Thoracic aorta (tissue), 2 donors: ENCODE measurements at regions not wholly inside any gene's neighbourhood (a gene's known extent, or its start where the extent isn't known, plus 50 kb on each side); places are given as distances from the start of the nearest gene placed in this dataset.

Experiments
- ATAC-seq: fragments of 150-250 bp; one replicate; pipeline ENCODE4 v1.8.0; 2017; ENCODE audit warnings: low read depth; ENCODE audit not compliant: insufficient number of reproducible peaks, low FRiP score
- DNase-seq: peaks from one replicate; pipeline ENCODE4 v3.0.0-alpha.2; 2020; ENCODE audit warnings: low spot score
- H3K27ac ChIP-seq, 2 donors: fragments of 200-600 bp; sonication (generic); 1 replicate in 1 of 2; 2 replicates in 1 of 2; pipeline ENCODE4 v1.5.1; 2016; ENCODE audit warnings: mild to moderate bottlenecking in 2 of 2, moderate library complexity in 2 of 2
- H3K27me3 ChIP-seq: fragments of 200-600 bp; sonication (generic); replicated peaks from 2 replicates; pipeline ENCODE4 v1.6.0; 2016; ENCODE audit warnings: mild to moderate bottlenecking; ENCODE audit not compliant: insufficient read depth
- H3K36me3 ChIP-seq: fragments of 200-600 bp; sonication (generic); one replicate; pipeline ENCODE4 v1.5.1; 2016
- H3K4me1 ChIP-seq, 2 donors: fragments of 200-600 bp; sonication (generic); 1 replicate in 1 of 2; 2 replicates in 1 of 2; pipeline versions ENCODE4 v1.5.1 to v1.6.0; 2016; ENCODE audit warnings: low read depth in 2 of 2, mild to moderate bottlenecking in 1 of 2; ENCODE audit not compliant: control insufficient read depth in 1 of 2
- H3K4me3 ChIP-seq: fragments of 200-600 bp; sonication (generic); 2 replicates; pipeline ENCODE4 v1.5.1; 2016; ENCODE audit warnings: mild to moderate bottlenecking
- H3K9me3 ChIP-seq: fragments of 200-600 bp; sonication (generic); 2 replicates; pipeline ENCODE4 v1.5.1; 2016
- TF ChIP-seq, protein P1 (sequence below): fragments of 200-600 bp; sonication (generic); IDR thresholded peaks from one replicate; pipeline ENCODE4 v1.5.1; 2019; ENCODE audit warnings: antibody characterized with exemption

DNA sequence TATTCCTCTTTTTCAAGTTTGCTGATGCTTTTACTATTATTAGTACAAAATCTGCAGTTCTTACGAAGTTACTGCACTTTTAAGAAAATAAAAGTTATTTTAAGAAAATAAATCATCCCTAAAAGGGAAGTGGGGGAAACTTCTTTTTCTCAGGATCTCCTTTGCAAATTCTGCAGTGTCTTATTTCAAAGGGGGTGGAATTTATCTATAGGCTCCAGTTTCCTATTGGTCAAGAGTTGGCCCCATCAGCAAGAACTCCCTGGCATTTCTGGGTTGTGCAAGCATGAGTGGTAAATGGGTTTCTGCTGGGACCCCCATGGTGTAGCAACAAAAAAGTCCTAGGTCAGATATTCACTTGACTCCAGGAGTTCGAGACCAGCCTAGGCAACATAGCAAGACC lies 136.3 kb upstream of the PRDM1 start:
- H3K36me3 ChIP-seq: no peaks in the 10 kb centered on the region
- TF ChIP-seq, protein P1, sequence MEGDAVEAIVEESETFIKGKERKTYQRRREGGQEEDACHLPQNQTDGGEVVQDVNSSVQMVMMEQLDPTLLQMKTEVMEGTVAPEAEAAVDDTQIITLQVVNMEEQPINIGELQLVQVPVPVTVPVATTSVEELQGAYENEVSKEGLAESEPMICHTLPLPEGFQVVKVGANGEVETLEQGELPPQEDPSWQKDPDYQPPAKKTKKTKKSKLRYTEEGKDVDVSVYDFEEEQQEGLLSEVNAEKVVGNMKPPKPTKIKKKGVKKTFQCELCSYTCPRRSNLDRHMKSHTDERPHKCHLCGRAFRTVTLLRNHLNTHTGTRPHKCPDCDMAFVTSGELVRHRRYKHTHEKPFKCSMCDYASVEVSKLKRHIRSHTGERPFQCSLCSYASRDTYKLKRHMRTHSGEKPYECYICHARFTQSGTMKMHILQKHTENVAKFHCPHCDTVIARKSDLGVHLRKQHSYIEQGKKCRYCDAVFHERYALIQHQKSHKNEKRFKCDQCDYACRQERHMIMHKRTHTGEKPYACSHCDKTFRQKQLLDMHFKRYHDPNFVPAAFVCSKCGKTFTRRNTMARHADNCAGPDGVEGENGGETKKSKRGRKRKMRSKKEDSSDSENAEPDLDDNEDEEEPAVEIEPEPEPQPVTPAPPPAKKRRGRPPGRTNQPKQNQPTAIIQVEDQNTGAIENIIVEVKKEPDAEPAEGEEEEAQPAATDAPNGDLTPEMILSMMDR: no peak
- ATAC-seq (no peak), DNase-seq (no peak)
- no peaks in the 10 kb centered on the region for H3K27me3 ChIP-seq
- H3K9me3 ChIP-seq: no peaks in the 10 kb centered on the region
- H3K4me1 ChIP-seq: no peaks in the 10 kb centered on the region
- H3K27ac ChIP-seq: no peak overlapping the region
- H3K4me3 ChIP-seq: no peak overlapping the region

DNA sequence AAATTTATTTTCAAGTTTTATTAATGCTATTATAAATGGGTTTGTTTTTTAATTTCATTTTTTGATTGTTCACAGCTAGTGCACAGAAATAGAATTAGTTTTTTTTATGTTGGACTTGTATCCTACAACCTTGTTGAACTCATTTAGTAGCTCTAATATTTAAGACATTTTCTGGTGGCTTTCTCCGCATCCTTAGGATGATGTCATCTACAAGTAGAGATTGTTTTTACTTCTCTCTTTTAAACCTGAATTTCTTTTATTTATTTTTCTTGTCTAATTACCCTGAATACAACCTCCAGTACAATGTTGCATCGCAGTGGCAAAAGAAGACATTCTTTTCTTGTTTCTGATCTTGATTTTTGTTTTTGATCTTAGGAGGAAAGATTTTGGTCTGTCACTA lies 142.6 kb upstream of the PRDM1 start:
- Histone ChIP-seq H3K27ac (no peak overlapping the region), H3K9me3 (no peaks in the 10 kb centered on the region), H3K27me3 (no peaks in the 10 kb centered on the region), H3K4me3 (no peak overlapping the region), H3K4me1 (no peaks in the 10 kb centered on the region), H3K36me3 (no peaks in the 10 kb centered on the region)
- no peak for ATAC-seq
- TF ChIP-seq, protein P1: no peak
- no peak for DNase-seq

DNA sequence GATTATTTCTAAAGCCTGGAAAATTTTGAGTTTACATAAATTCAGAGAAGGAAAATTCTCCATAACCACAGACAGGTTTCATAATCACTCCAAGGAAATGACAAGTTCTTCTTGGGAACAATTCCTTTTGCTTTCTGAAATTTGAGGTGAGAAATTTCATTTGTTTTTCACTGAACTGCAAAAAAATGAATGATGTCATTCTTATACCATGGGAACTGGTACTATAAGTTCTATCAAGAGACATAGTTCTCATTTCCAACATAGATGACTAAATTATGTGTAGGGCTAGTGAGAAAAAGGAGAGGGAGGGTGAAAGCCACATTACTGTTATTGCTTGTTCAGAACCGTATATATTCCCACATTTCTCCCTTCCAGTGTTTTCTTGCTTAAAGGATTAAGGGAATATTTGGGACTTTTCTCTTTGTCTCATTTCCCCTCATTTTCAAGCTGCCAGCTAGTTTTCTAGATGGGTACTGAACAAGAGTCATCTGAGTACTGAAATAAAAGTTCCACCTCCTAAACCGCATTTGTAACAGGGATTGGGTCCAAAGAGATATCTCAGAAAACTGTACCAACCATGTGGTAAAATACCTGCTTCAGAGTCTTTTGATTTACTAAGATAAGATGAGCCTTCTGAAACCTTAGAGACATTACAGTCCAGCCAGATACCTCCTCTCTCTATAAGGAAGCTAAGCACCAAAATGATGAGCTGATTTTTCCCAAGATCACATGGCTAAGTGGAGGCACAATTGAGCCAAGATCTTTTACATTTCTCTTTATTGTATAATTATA lies 144.3 kb upstream of the PRDM1 start:
- no peak for ATAC-seq
- H3K9me3 ChIP-seq: no peaks in the 10 kb centered on the region
- DNase-seq: no peak
- TF ChIP-seq, protein P1: no peak
- H3K27me3 ChIP-seq: no peaks in the 10 kb centered on the region
- H3K27ac ChIP-seq: no peak overlapping the region
- no peaks in the 10 kb centered on the region for H3K36me3 ChIP-seq
- H3K4me3 ChIP-seq: no peak overlapping the region
- H3K4me1 ChIP-seq: no peaks in the 10 kb centered on the region

DNA sequence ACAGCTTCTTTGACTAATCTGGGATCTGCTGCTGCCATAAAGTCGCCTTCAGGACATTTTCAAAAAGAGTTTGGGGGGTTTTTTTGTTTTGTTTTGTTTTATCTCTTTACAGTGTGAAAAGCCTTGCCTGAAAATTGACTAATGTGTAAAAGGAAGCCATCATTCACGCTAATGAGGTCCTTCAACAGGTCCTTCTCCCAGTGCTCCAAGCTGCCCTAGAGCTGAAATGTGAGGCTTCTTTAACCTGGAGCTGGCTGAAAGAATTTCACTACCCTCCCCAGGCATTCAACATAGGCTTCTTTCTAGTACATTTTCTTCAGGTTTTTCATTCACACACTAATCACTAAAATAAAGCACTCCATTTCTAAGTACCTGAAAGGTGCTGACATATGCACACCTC lies 145.1 kb upstream of the PRDM1 start:
- H3K4me3 ChIP-seq: no peak overlapping the region
- H3K9me3 ChIP-seq: no peaks in the 10 kb centered on the region
- H3K4me1 ChIP-seq: no peaks in the 10 kb centered on the region
- H3K27me3 ChIP-seq: no peaks in the 10 kb centered on the region
- H3K36me3 ChIP-seq: no peaks in the 10 kb centered on the region
- ATAC-seq (no peak), DNase-seq (no peak)
- no peak overlapping the region for H3K27ac ChIP-seq
- TF ChIP-seq, protein P1: no peak

DNA sequence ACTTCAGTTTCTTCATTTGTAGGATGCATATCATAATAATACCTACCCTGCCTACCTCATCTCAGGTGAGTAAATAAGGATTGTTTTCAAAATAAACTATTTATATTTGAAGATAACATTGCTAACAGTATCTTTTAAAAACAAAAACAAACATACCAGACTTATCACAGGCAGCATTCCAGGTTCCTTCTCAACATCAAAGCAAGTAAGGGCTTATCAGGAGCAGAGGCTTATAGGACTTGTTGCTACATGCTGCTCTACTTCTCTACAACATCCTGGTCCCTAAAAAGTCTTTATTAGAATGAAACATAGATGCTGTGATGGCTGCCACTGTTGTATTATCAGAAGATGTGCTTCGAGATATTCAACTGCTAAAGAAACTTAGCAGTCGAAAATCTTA lies 149.2 kb upstream of the PRDM1 start:
- Histone ChIP-seq H3K9me3 (no peaks in the 10 kb centered on the region), H3K36me3 (no peaks in the 10 kb centered on the region), H3K4me1 (no peaks in the 10 kb centered on the region), H3K4me3 (no peak overlapping the region), H3K27ac (no peak overlapping the region), H3K27me3 (no peaks in the 10 kb centered on the region)
- TF ChIP-seq, protein P1: no peak
- no peak for ATAC-seq
- DNase-seq: no peak
